ENCODE measurements at regions not wholly inside any gene's neighbourhood (a gene's known extent, or its start where the extent isn't known, plus 50 kb on each side); places are given as distances from the start of the nearest gene placed in this dataset.
A peak's percentile ranks its signal among the peaks of the same experiment; 100 is the strongest.

GRCh38 chr15:38035701-38036100 lies 101.3 kb downstream of the TMCO5A start:
- DNase-seq (ENCODE audit: low read depth): peak; percentile 23
- no peak for TF ChIP-seq CTCF (conservative IDR thresholded peaks at IDR 0.05; ENCODE audit: control insufficient read depth, insufficient read depth, low read depth, low read length)

GRCh38 chr15:38036790-38037338 lies 102.4 kb downstream of the TMCO5A start:
- H3K4me3 ChIP-seq (ENCODE audit: control insufficient read depth, low read depth, low read length): no peak overlapping the region
- no peak for TF ChIP-seq CTCF (conservative IDR thresholded peaks at IDR 0.05; ENCODE audit: control insufficient read depth, insufficient read depth, low read depth, low read length)
- DNase-seq (ENCODE audit: low read depth): no peak

More at GRCh38 chr15:38035701-38036100, 101.3 kb downstream of the TMCO5A start:
- H3K4me3 ChIP-seq (ENCODE audit: control insufficient read depth, low read depth, low read length): no peak overlapping the region

- no peak for TF ChIP-seq CTCF (conservative IDR thresholded peaks at IDR 0.05; ENCODE audit: control insufficient read depth, insufficient read depth, low read depth, low read length)
- peak; percentile 93 for DNase-seq (ENCODE audit: low read depth)
- no peak overlapping the region for H3K4me3 ChIP-seq (ENCODE audit: control insufficient read depth, low read depth, low read length)
These were observed 104.4 kb downstream of the TMCO5A start for GRCh38 chr15:38038659-38039442.

- no peak for TF ChIP-seq CTCF (conservative IDR thresholded peaks at IDR 0.05; ENCODE audit: control insufficient read depth, insufficient read depth, low read depth, low read length)
- no peak overlapping the region for H3K4me3 ChIP-seq (ENCODE audit: control insufficient read depth, low read depth, low read length)
- no peak for DNase-seq (ENCODE audit: low read depth)
These were observed 106.2 kb downstream of the TMCO5A start for GRCh38 chr15:38040615-38041014.

GRCh38 chr15:38041576-38041975 lies 107.1 kb downstream of the TMCO5A start:
- DNase-seq (ENCODE audit: low read depth): peak; percentile 66
- H3K4me3 ChIP-seq (ENCODE audit: control insufficient read depth, low read depth, low read length): no peak overlapping the region
- no peak for TF ChIP-seq CTCF (conservative IDR thresholded peaks at IDR 0.05; ENCODE audit: control insufficient read depth, insufficient read depth, low read depth, low read length)

GRCh38 chr15:38042211-38042610 lies 107.8 kb downstream of the TMCO5A start:
- DNase-seq (ENCODE audit: low read depth): no peak
- H3K4me3 ChIP-seq (ENCODE audit: control insufficient read depth, low read depth, low read length): no peak overlapping the region
- TF ChIP-seq CTCF (conservative IDR thresholded peaks at IDR 0.05; ENCODE audit: control insufficient read depth, insufficient read depth, low read depth, low read length): no peak
